ENCODE measurements at regions not wholly inside any gene's neighbourhood (a gene's known extent, or its start where the extent isn't known, plus 50 kb on each side); places are given as distances from the start of the nearest gene placed in this dataset.

GRCh38 chr11:101803651-101804050 is 111.2 kb upstream of the CEP126 start:
- no peak overlapping the region for H3K27ac ChIP-seq (ENCODE audit: low read depth in 2 of 2, low read length in 1 of 2)
- POLR2A ChIA-PET: no interaction called here
- TF ChIP-seq REST (IDR thresholded peaks at IDR 0.05; ENCODE audit: low read depth, low read length) (no peak), GATA2 (CRISPR knock-in tag; IDR thresholded peaks at IDR 0.05) (no peak), RXRA (IDR thresholded peaks at IDR 0.05; ENCODE audit: borderline replicate concordance, low read depth) (no peak), YY1 (IDR thresholded peaks at IDR 0.05; ENCODE audit: low read depth) (no peak), CHD2 (IDR thresholded peaks at IDR 0.05; ENCODE audit: low read length, partially characterized antibody) (no peak), FOSL2 (IDR thresholded peaks at IDR 0.05; ENCODE audit: borderline replicate concordance, low read depth) (no peak), RFX5 (IDR thresholded peaks at IDR 0.05; ENCODE audit: low read length) (no peak), NFIC (IDR thresholded peaks at IDR 0.05; ENCODE audit: borderline replicate concordance) (no peak), SIN3A (IDR thresholded peaks at IDR 0.05; ENCODE audit: borderline replicate concordance, low read depth, low read length) (no peak), EZH2phosphoT487 (IDR thresholded peaks at IDR 0.05; ENCODE audit: borderline replicate concordance, low read depth) (no peak), EP300 (IDR thresholded peaks at IDR 0.05; ENCODE audit: borderline replicate concordance in 1 of 2, low read depth in 1 of 2, low read length in 1 of 2) (no peak), IRF3 (IDR thresholded peaks at IDR 0.05; ENCODE audit: low read depth, low read length) (no peak), MEF2A (IDR thresholded peaks at IDR 0.05; ENCODE audit: borderline replicate concordance, low read depth) (no peak), MXI1 (IDR thresholded peaks at IDR 0.05; ENCODE audit: low read depth, low read length) (no peak), JUND (IDR thresholded peaks at IDR 0.05) (no peak), FOXM1 (IDR thresholded peaks at IDR 0.05; ENCODE audit: low read depth) (no peak)
- TF ChIP-seq, protein P1, sequence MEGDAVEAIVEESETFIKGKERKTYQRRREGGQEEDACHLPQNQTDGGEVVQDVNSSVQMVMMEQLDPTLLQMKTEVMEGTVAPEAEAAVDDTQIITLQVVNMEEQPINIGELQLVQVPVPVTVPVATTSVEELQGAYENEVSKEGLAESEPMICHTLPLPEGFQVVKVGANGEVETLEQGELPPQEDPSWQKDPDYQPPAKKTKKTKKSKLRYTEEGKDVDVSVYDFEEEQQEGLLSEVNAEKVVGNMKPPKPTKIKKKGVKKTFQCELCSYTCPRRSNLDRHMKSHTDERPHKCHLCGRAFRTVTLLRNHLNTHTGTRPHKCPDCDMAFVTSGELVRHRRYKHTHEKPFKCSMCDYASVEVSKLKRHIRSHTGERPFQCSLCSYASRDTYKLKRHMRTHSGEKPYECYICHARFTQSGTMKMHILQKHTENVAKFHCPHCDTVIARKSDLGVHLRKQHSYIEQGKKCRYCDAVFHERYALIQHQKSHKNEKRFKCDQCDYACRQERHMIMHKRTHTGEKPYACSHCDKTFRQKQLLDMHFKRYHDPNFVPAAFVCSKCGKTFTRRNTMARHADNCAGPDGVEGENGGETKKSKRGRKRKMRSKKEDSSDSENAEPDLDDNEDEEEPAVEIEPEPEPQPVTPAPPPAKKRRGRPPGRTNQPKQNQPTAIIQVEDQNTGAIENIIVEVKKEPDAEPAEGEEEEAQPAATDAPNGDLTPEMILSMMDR (IDR thresholded peaks at IDR 0.05): no peak
- TF ChIP-seq, protein P2, sequence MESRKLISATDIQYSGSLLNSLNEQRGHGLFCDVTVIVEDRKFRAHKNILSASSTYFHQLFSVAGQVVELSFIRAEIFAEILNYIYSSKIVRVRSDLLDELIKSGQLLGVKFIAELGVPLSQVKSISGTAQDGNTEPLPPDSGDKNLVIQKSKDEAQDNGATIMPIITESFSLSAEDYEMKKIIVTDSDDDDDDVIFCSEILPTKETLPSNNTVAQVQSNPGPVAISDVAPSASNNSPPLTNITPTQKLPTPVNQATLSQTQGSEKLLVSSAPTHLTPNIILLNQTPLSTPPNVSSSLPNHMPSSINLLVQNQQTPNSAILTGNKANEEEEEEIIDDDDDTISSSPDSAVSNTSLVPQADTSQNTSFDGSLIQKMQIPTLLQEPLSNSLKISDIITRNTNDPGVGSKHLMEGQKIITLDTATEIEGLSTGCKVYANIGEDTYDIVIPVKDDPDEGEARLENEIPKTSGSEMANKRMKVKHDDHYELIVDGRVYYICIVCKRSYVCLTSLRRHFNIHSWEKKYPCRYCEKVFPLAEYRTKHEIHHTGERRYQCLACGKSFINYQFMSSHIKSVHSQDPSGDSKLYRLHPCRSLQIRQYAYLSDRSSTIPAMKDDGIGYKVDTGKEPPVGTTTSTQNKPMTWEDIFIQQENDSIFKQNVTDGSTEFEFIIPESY (IDR thresholded peaks at IDR 0.05; ENCODE audit: borderline replicate concordance, low read depth): no peak
- H3K79me2 ChIP-seq (ENCODE audit: insufficient read depth): no peaks in the 10 kb centered on the region
- WGBS (ENCODE audit: low lambda C conversion rate): 1% methylated on average over 2 of the region's 2 CpGs
- H3K27me3 ChIP-seq (ENCODE audit: insufficient read depth): no peaks in the 10 kb centered on the region
- CTCF ChIA-PET: no interaction called here
- no peak overlapping the region for H3K4me3 ChIP-seq (ENCODE audit: low read depth in 2 of 2, low read length in 1 of 2)
- H3K36me3 ChIP-seq (replicated peaks in 1 of 2; ENCODE audit: control insufficient read depth in 1 of 2, insufficient read depth in 2 of 2, low read length in 1 of 2): no peaks in the 10 kb centered on the region
- DNase-seq: no peak
- H3K4me1 ChIP-seq (ENCODE audit: control insufficient read depth in 1 of 2, insufficient read depth in 2 of 2, low read depth in 1 of 2, low read length in 1 of 2): no peaks in the 10 kb centered on the region
- H3K9ac ChIP-seq: no peak overlapping the region
- H4K20me1 ChIP-seq (ENCODE audit: insufficient read depth): no peaks in the 10 kb centered on the region
- no peak overlapping the region for H2AFZ ChIP-seq (ENCODE audit: low read depth)
- H3K9me2 ChIP-seq: no peaks in the 10 kb centered on the region
- H3K4me2 ChIP-seq: no peak overlapping the region
- H3K9me3 ChIP-seq: no peaks in the 10 kb centered on the region
- no peaks in the 10 kb centered on the region for H3F3A ChIP-seq (replicated peaks; ENCODE audit: insufficient read depth)

Data from SK-N-SH (cell line).